ENCODE measurements at regions not wholly inside any gene's neighbourhood (a gene's known extent, or its start where the extent isn't known, plus 50 kb on each side); places are given as distances from the start of the nearest gene placed in this dataset.

- H3K36me3 ChIP-seq (replicated peaks in 1 of 2; ENCODE audit: control insufficient read depth in 2 of 2, insufficient read depth in 2 of 2, low read length in 2 of 2) = no peaks in the 10 kb centered on the region
- no peak overlapping the region for H3K27ac ChIP-seq (replicated peaks; ENCODE audit: low read length)
- no peak overlapping the region for H2BK120ac ChIP-seq (ENCODE audit: low read depth, low read length)
- no peak overlapping the region for H2BK15ac ChIP-seq (ENCODE audit: low read length)
- no peak overlapping the region for H2BK12ac ChIP-seq (ENCODE audit: low read length)
- no peak overlapping the region for H2BK5ac ChIP-seq (ENCODE audit: low read length)
- no peak overlapping the region for H3K18ac ChIP-seq (ENCODE audit: low read length)
- H3K9me3 ChIP-seq (replicated peaks in 1 of 2; ENCODE audit: control insufficient read depth in 2 of 2, insufficient read depth in 1 of 2, low read depth in 1 of 2, low read length in 2 of 2) = no peaks in the 10 kb centered on the region
- no peak for DNase-seq (ENCODE audit: low spot score)
- peaks cover 0 to 5% (median 0%) of the 10 kb centered on the region in 3 experiments for H3K27me3 ChIP-seq (ENCODE audit: control insufficient read depth in 3 of 3, insufficient read depth in 3 of 3, low read depth in 1 of 3, low read length in 3 of 3)
- no peaks in the 10 kb centered on the region for H3K79me1 ChIP-seq (ENCODE audit: low read depth, low read length)
- no peak overlapping the region for H3K4me3 ChIP-seq (ENCODE audit: low read length in 2 of 2)
- peaks cover 0 to 2% of the 10 kb centered on the region in 2 donors for H3K4me1 ChIP-seq (ENCODE audit: control insufficient read depth in 2 of 2, insufficient read depth in 1 of 2, low read depth in 1 of 2, low read length in 2 of 2)
- H3K14ac ChIP-seq (ENCODE audit: low read length) = no peak overlapping the region
- no peak overlapping the region for H2AK5ac ChIP-seq (ENCODE audit: low read depth, low read length)
- H3K4me2 ChIP-seq (ENCODE audit: insufficient read depth, low read length, poor library complexity, severe bottlenecking) = no peak overlapping the region
- no peak overlapping the region for H3K23ac ChIP-seq (ENCODE audit: low read depth, low read length, poor library complexity)
- H3K9ac ChIP-seq (ENCODE audit: low read depth, low read length, poor library complexity) = no peak overlapping the region
- no peak overlapping the region for H4K91ac ChIP-seq (ENCODE audit: low read depth, low read length, poor library complexity)
- no peak overlapping the region for H4K8ac ChIP-seq (ENCODE audit: low read depth, low read length)
- no CpG with 5 or more reads among the region's 4 CpGs for WGBS, 2 donors (ENCODE audit: extremely low coverage in 2 of 2, insufficient read length in 2 of 2, insufficient replicate concordance in 1 of 2)
- H2AFZ ChIP-seq (ENCODE audit: low read length) = no peak overlapping the region
- no peak overlapping the region for H3K4ac ChIP-seq (ENCODE audit: low read length)
Observed at GRCh38 chr9:89935801-89936200, 331.0 kb downstream of the GADD45G start.

GRCh38 chr9:89937051-89937450 lies 332.2 kb downstream of the GADD45G start:
- Histone ChIP-seq H3K9ac (ENCODE audit: low read depth, low read length, poor library complexity) (no peak overlapping the region), H2AK5ac (ENCODE audit: low read depth, low read length) (no peak overlapping the region), H3K14ac (ENCODE audit: low read length) (no peak overlapping the region), H3K27ac (replicated peaks; ENCODE audit: low read length) (no peak overlapping the region), H2BK120ac (ENCODE audit: low read depth, low read length) (no peak overlapping the region), H2BK5ac (ENCODE audit: low read length) (no peak overlapping the region), H3K4me1 (ENCODE audit: control insufficient read depth in 2 of 2, insufficient read depth in 1 of 2, low read depth in 1 of 2, low read length in 2 of 2) (peaks cover 0 to 2% of the 10 kb centered on the region in 2 donors), H2AFZ (ENCODE audit: low read length) (no peak overlapping the region), H4K8ac (ENCODE audit: low read depth, low read length) (no peak overlapping the region), H3K18ac (ENCODE audit: low read length) (no peak overlapping the region), H3K4me2 (ENCODE audit: insufficient read depth, low read length, poor library complexity, severe bottlenecking) (no peak overlapping the region), H2BK15ac (ENCODE audit: low read length) (no peak overlapping the region), H3K4ac (ENCODE audit: low read length) (no peak overlapping the region), H3K79me1 (ENCODE audit: low read depth, low read length) (no peaks in the 10 kb centered on the region), H3K9me3 (replicated peaks in 1 of 2; ENCODE audit: control insufficient read depth in 2 of 2, insufficient read depth in 1 of 2, low read depth in 1 of 2, low read length in 2 of 2) (no peaks in the 10 kb centered on the region), H4K91ac (ENCODE audit: low read depth, low read length, poor library complexity) (no peak overlapping the region), H3K23ac (ENCODE audit: low read depth, low read length, poor library complexity) (no peak overlapping the region), H3K4me3 (ENCODE audit: low read length in 2 of 2) (no peak overlapping the region), H3K27me3 (ENCODE audit: control insufficient read depth in 3 of 3, insufficient read depth in 3 of 3, low read depth in 1 of 3, low read length in 3 of 3) (peaks cover 0 to 5% (median 0%) of the 10 kb centered on the region in 3 experiments), H3K36me3 (replicated peaks in 1 of 2; ENCODE audit: control insufficient read depth in 2 of 2, insufficient read depth in 2 of 2, low read length in 2 of 2) (no peaks in the 10 kb centered on the region), H2BK12ac (ENCODE audit: low read length) (no peak overlapping the region)
- no peak for DNase-seq (ENCODE audit: low spot score)
- no CpG with 5 or more reads among the region's 2 CpGs for WGBS, 2 donors (ENCODE audit: extremely low coverage in 2 of 2, insufficient read length in 2 of 2, insufficient replicate concordance in 1 of 2)

- DNase-seq (ENCODE audit: low spot score) = no peak
- Histone ChIP-seq H3K27ac (replicated peaks; ENCODE audit: low read length) (no peak overlapping the region), H3K4ac (ENCODE audit: low read length) (no peak overlapping the region), H3K23ac (ENCODE audit: low read depth, low read length, poor library complexity) (no peak overlapping the region), H4K8ac (ENCODE audit: low read depth, low read length) (no peak overlapping the region), H2BK12ac (ENCODE audit: low read length) (no peak overlapping the region), H3K36me3 (replicated peaks in 1 of 2; ENCODE audit: control insufficient read depth in 2 of 2, insufficient read depth in 2 of 2, low read length in 2 of 2) (no peaks in the 10 kb centered on the region), H2BK120ac (ENCODE audit: low read depth, low read length) (no peak overlapping the region), H3K9ac (ENCODE audit: low read depth, low read length, poor library complexity) (no peak overlapping the region), H2AFZ (ENCODE audit: low read length) (no peak overlapping the region), H2BK15ac (ENCODE audit: low read length) (no peak overlapping the region), H3K9me3 (replicated peaks in 1 of 2; ENCODE audit: control insufficient read depth in 2 of 2, insufficient read depth in 1 of 2, low read depth in 1 of 2, low read length in 2 of 2) (no peaks in the 10 kb centered on the region), H3K4me1 (ENCODE audit: control insufficient read depth in 2 of 2, insufficient read depth in 1 of 2, low read depth in 1 of 2, low read length in 2 of 2) (peaks cover 0 to 2% of the 10 kb centered on the region in 2 donors), H2AK5ac (ENCODE audit: low read depth, low read length) (no peak overlapping the region), H3K4me3 (ENCODE audit: low read length in 2 of 2) (no peak overlapping the region), H3K27me3 (ENCODE audit: control insufficient read depth in 3 of 3, insufficient read depth in 3 of 3, low read depth in 1 of 3, low read length in 3 of 3) (peaks cover 0 to 5% (median 0%) of the 10 kb centered on the region in 3 experiments), H4K91ac (ENCODE audit: low read depth, low read length, poor library complexity) (no peak overlapping the region), H3K18ac (ENCODE audit: low read length) (no peak overlapping the region), H2BK5ac (ENCODE audit: low read length) (no peak overlapping the region), H3K79me1 (ENCODE audit: low read depth, low read length) (no peaks in the 10 kb centered on the region), H3K14ac (ENCODE audit: low read length) (no peak overlapping the region), H3K4me2 (ENCODE audit: insufficient read depth, low read length, poor library complexity, severe bottlenecking) (no peak overlapping the region)
- WGBS, 2 donors (ENCODE audit: extremely low coverage in 2 of 2, insufficient read length in 2 of 2, insufficient replicate concordance in 1 of 2) = no CpG with 5 or more reads among the region's 6 CpGs
Observed at GRCh38 chr9:89939181-89939580, 334.4 kb downstream of the GADD45G start.

- Histone ChIP-seq H3K4me3 (ENCODE audit: low read length in 2 of 2) (no peak overlapping the region), H3K4me2 (ENCODE audit: insufficient read depth, low read length, poor library complexity, severe bottlenecking) (no peak overlapping the region), H2BK5ac (ENCODE audit: low read length) (no peak overlapping the region), H3K27ac (replicated peaks; ENCODE audit: low read length) (no peak overlapping the region), H3K27me3 (ENCODE audit: control insufficient read depth in 3 of 3, insufficient read depth in 3 of 3, low read depth in 1 of 3, low read length in 3 of 3) (peaks cover 0 to 5% (median 0%) of the 10 kb centered on the region in 3 experiments), H2AFZ (ENCODE audit: low read length) (no peak overlapping the region), H3K14ac (ENCODE audit: low read length) (no peak overlapping the region), H3K4me1 (ENCODE audit: control insufficient read depth in 2 of 2, insufficient read depth in 1 of 2, low read depth in 1 of 2, low read length in 2 of 2) (peaks cover 0 to 2% of the 10 kb centered on the region in 2 donors), H3K9ac (ENCODE audit: low read depth, low read length, poor library complexity) (no peak overlapping the region), H3K9me3 (replicated peaks in 1 of 2; ENCODE audit: control insufficient read depth in 2 of 2, insufficient read depth in 1 of 2, low read depth in 1 of 2, low read length in 2 of 2) (no peaks in the 10 kb centered on the region), H2BK15ac (ENCODE audit: low read length) (no peak overlapping the region), H4K91ac (ENCODE audit: low read depth, low read length, poor library complexity) (no peak overlapping the region), H3K36me3 (replicated peaks in 1 of 2; ENCODE audit: control insufficient read depth in 2 of 2, insufficient read depth in 2 of 2, low read length in 2 of 2) (no peaks in the 10 kb centered on the region), H3K18ac (ENCODE audit: low read length) (peak overlapping the region; percentile 67), H3K79me1 (ENCODE audit: low read depth, low read length) (no peaks in the 10 kb centered on the region), H4K8ac (ENCODE audit: low read depth, low read length) (no peak overlapping the region), H3K23ac (ENCODE audit: low read depth, low read length, poor library complexity) (no peak overlapping the region), H2BK12ac (ENCODE audit: low read length) (no peak overlapping the region), H2BK120ac (ENCODE audit: low read depth, low read length) (no peak overlapping the region), H2AK5ac (ENCODE audit: low read depth, low read length) (no peak overlapping the region), H3K4ac (ENCODE audit: low read length) (no peak overlapping the region)
- WGBS, 2 donors (ENCODE audit: extremely low coverage in 2 of 2, insufficient read length in 2 of 2, insufficient replicate concordance in 1 of 2) = no CpG with 5 or more reads among the region's 14 CpGs
- no peak for DNase-seq (ENCODE audit: low spot score)
Observed at GRCh38 chr9:89939626-89940292, 334.9 kb downstream of the GADD45G start.

Measured in neuronal stem cell (in vitro differentiated cells).